Osteoblast (primary cell): ENCODE measurements at regions not wholly inside any gene's neighbourhood (a gene's known extent, or its start where the extent isn't known, plus 50 kb on each side); places are given as distances from the start of the nearest gene placed in this dataset.

Source experiments
- DNase-seq: peaks from one replicate; pipeline ENCODE4 v3.0.0; 2011; ENCODE audit warnings: low spot score, mixed read lengths; ENCODE audit not compliant: insufficient read length; ENCODE audit errors: missing footprints
- H2AFZ ChIP-seq: 2 replicates; pipeline ENCODE4 v1.6.0; 2011; ENCODE audit warnings: mild to moderate bottlenecking, low read length
- H3K27ac ChIP-seq: 2 replicates; pipeline ENCODE4 v1.5.1; 2011; ENCODE audit warnings: mild to moderate bottlenecking, low read depth, low read length, moderate library complexity
- H3K27me3 ChIP-seq: 2 replicates; pipeline ENCODE4 v1.6.0; 2012; ENCODE audit warnings: mild to moderate bottlenecking, control low read depth, inconsistent platforms, low read length, moderate library complexity; ENCODE audit not compliant: insufficient read depth
- H3K36me3 ChIP-seq: 2 replicates; pipeline ENCODE4 v1.5.1; 2011; ENCODE audit warnings: mild to moderate bottlenecking, low read length, control low read depth, moderate library complexity; ENCODE audit not compliant: insufficient read depth
- H3K4me1 ChIP-seq: 2 replicates; pipeline ENCODE4 v1.5.1; 2011; ENCODE audit warnings: mild to moderate bottlenecking, low read length, control low read depth, moderate library complexity; ENCODE audit not compliant: insufficient read depth
- H3K4me2 ChIP-seq: 2 replicates; pipeline ENCODE4 v1.6.0; 2011; ENCODE audit warnings: mild to moderate bottlenecking, low read length; ENCODE audit not compliant: insufficient read depth
- H3K4me3 ChIP-seq: fragments of 200-600 bp; sonication (generic); 3 replicates; pipeline ENCODE4 v1.5.1; 2012; ENCODE audit warnings: mild to moderate bottlenecking, low read length, inconsistent platforms; ENCODE audit not compliant: insufficient read depth
- H3K79me2 ChIP-seq: 2 replicates; pipeline ENCODE4 v1.6.0; 2012; ENCODE audit warnings: mild to moderate bottlenecking, low read length, control low read depth, inconsistent platforms; ENCODE audit not compliant: insufficient read depth
- H3K9me3 ChIP-seq: 2 replicates; pipeline ENCODE4 v1.5.1; 2011; ENCODE audit warnings: low read depth, low read length, control low read depth
- H4K20me1 ChIP-seq: 2 replicates; pipeline ENCODE4 v1.6.0; 2012; ENCODE audit warnings: mild to moderate bottlenecking, low read length, control low read depth; ENCODE audit not compliant: insufficient read depth
- CTCF ChIP-seq: IDR thresholded peaks from 2 replicates; pipeline ENCODE4 v1.5.1; 2011; ENCODE audit warnings: mild to moderate bottlenecking, low read depth, low read length, moderate library complexity; ENCODE audit errors: extremely low read depth

- Histone ChIP-seq H3K9me3 (no peaks in the 10 kb centered on the region), H3K79me2 (no peaks in the 10 kb centered on the region), H3K36me3 (no peaks in the 10 kb centered on the region), H3K4me2 (no peak overlapping the region), H3K27ac (no peak overlapping the region), H3K4me1 (no peaks in the 10 kb centered on the region), H4K20me1 (no peaks in the 10 kb centered on the region), H2AFZ (no peak overlapping the region), H3K4me3 (no peak overlapping the region), H3K27me3 (no peaks in the 10 kb centered on the region)
- no peak for TF ChIP-seq CTCF
- DNase-seq, result no peak
Observed at GRCh38 chr7:25922296-25922695, 229.7 kb upstream of the NFE2L3 start.

- H3K27me3 ChIP-seq, result no peaks in the 10 kb centered on the region
- no peaks in the 10 kb centered on the region for H3K79me2 ChIP-seq
- no peaks in the 10 kb centered on the region for H3K9me3 ChIP-seq
- H2AFZ ChIP-seq, result no peak overlapping the region
- H3K27ac ChIP-seq, result no peak overlapping the region
- H3K4me1 ChIP-seq, result no peaks in the 10 kb centered on the region
- DNase-seq, result no peak
- TF ChIP-seq CTCF, result no peak
- H4K20me1 ChIP-seq, result no peaks in the 10 kb centered on the region
- H3K4me2 ChIP-seq, result no peak overlapping the region
- H3K36me3 ChIP-seq, result no peaks in the 10 kb centered on the region
- H3K4me3 ChIP-seq, result no peak overlapping the region
Observed at GRCh38 chr7:25923741-25924460, 228.1 kb upstream of the NFE2L3 start.

- H4K20me1 ChIP-seq, result no peaks in the 10 kb centered on the region
- H3K4me3 ChIP-seq, result no peak overlapping the region
- TF ChIP-seq CTCF, result no peak
- no peak overlapping the region for H3K4me2 ChIP-seq
- H3K4me1 ChIP-seq, result no peaks in the 10 kb centered on the region
- H3K36me3 ChIP-seq, result no peaks in the 10 kb centered on the region
- H3K27me3 ChIP-seq, result no peaks in the 10 kb centered on the region
- no peak overlapping the region for H2AFZ ChIP-seq
- H3K9me3 ChIP-seq, result no peaks in the 10 kb centered on the region
- no peak overlapping the region for H3K27ac ChIP-seq
- DNase-seq, result no peak
- H3K79me2 ChIP-seq, result no peaks in the 10 kb centered on the region
Observed at GRCh38 chr7:25926009-25926408, 226.0 kb upstream of the NFE2L3 start.

- Histone ChIP-seq H4K20me1 (no peaks in the 10 kb centered on the region), H3K36me3 (no peaks in the 10 kb centered on the region), H3K27ac (no peak overlapping the region), H3K9me3 (no peaks in the 10 kb centered on the region), H3K4me1 (no peaks in the 10 kb centered on the region), H3K4me2 (no peak overlapping the region), H3K79me2 (no peaks in the 10 kb centered on the region), H3K4me3 (no peak overlapping the region), H3K27me3 (no peaks in the 10 kb centered on the region), H2AFZ (no peak overlapping the region)
- no peak for DNase-seq
- no peak for TF ChIP-seq CTCF
Observed at GRCh38 chr7:25926451-25926850, 225.5 kb upstream of the NFE2L3 start.
